ENCODE measurements at regions not wholly inside any gene's neighbourhood (a gene's known extent, or its start where the extent isn't known, plus 50 kb on each side); places are given as distances from the start of the nearest gene placed in this dataset.

- TF ChIP-seq CTCF (IDR thresholded peaks at IDR 0.05): no peak
- no peak for TF ChIP-seq POLR2AphosphoS5 (IDR thresholded peaks at IDR 0.05)
- TF ChIP-seq EP300 (IDR thresholded peaks at IDR 0.05): no peak
Measured at GRCh38 chr21:27803571-27803970, 836.7 kb upstream of the ADAMTS5 start.

Measured in suprapubic skin (tissue), 4 donors.